IMR-90 (cell line): ENCODE measurements at regions not wholly inside any gene's neighbourhood (a gene's known extent, or its start where the extent isn't known, plus 50 kb on each side); places are given as distances from the start of the nearest gene placed in this dataset.

Experiments
- ATAC-seq: fragments of 200-7000 bp; cut with Tn5 transposase; 2 replicates; pipeline ENCODE4 v1.9.1; 2020; ENCODE audit warnings: low read depth, mild to moderate bottlenecking, moderate library complexity
- BruUV-seq: library from RNA; stranded (reverse); fragments of 400-500 nt; replicated peaks from 2 replicates; lab custom pipeline; 2021; lab: Mats Ljungman, UMichigan
- CTCF ChIA-PET: fragments of 300-600 bp; formaldehyde crosslinking; extraction: SDS; loops from one replicate; lab custom pipeline; 2021; ENCODE audit warnings: antibody characterized with exemption; lab: Yijun Ruan, JAX
- POLR2A ChIA-PET: fragments of 300-600 bp; sonication (Branson Sonifier 250); formaldehyde crosslinking; loops from one replicate; lab custom pipeline; 2022; ENCODE audit warnings: antibody characterized with exemption; ENCODE audit not compliant: unreplicated experiment; lab: Charles Lee
- DNase-seq: peaks from one replicate; pipeline ENCODE4 v3.0.0; 2013
- H2AFZ ChIP-seq: replicated peaks from 2 replicates; pipeline ENCODE3; 2013; ENCODE audit warnings: low read length, mild to moderate bottlenecking; ENCODE audit not compliant: poor library complexity
- H2AK5ac ChIP-seq: 2 replicates; pipeline ENCODE4 v1.6.1; 2013; ENCODE audit warnings: low read depth, low read length, inconsistent platforms
- H2AK9ac ChIP-seq: replicated peaks from 2 replicates; pipeline ENCODE3; 2013; ENCODE audit warnings: mild to moderate bottlenecking, low read depth, low read length, moderate library complexity; ENCODE audit not compliant: poor library complexity
- H2BK120ac ChIP-seq: 2 replicates; pipeline ENCODE4 v1.6.1; 2013; ENCODE audit warnings: low read depth, low read length, inconsistent platforms
- H2BK15ac ChIP-seq: 3 replicates; pipeline ENCODE4 v1.6.1; 2013; ENCODE audit warnings: low read depth, low read length, inconsistent platforms
- H2BK20ac ChIP-seq: 2 replicates; pipeline ENCODE4 v1.6.1; 2013; ENCODE audit warnings: low read depth, mild to moderate bottlenecking, inconsistent platforms, low read length, moderate library complexity
- H2BK5ac ChIP-seq: 2 replicates; pipeline ENCODE4 v1.6.1; 2013; ENCODE audit warnings: mild to moderate bottlenecking, low read depth, low read length, inconsistent platforms; ENCODE audit not compliant: poor library complexity, severe bottlenecking
- H3K14ac ChIP-seq: replicated peaks from 2 replicates; pipeline ENCODE4 v1.6.1; 2013; ENCODE audit warnings: low read depth, low read length, inconsistent platforms
- H3K18ac ChIP-seq: 2 replicates; pipeline ENCODE4 v1.6.1; 2013; ENCODE audit warnings: low read depth, low read length, control low read depth
- H3K23ac ChIP-seq: 2 replicates; pipeline ENCODE4 v1.6.1; 2013; ENCODE audit warnings: low read depth, low read length, inconsistent platforms
- H3K27ac ChIP-seq: 2 replicates; pipeline ENCODE4 v1.5.1; 2013; ENCODE audit warnings: mild to moderate bottlenecking, control low read depth, low read length; ENCODE audit not compliant: insufficient read depth
- H3K27me3 ChIP-seq: 2 replicates; pipeline ENCODE4 v1.6.1; 2013; ENCODE audit warnings: low read length; ENCODE audit not compliant: control insufficient read depth, insufficient read depth
- H3K36me3 ChIP-seq: 2 replicates; pipeline ENCODE4 v1.6.1; 2013; ENCODE audit warnings: low read length, mixed read lengths; ENCODE audit not compliant: control insufficient read depth, insufficient read depth
- H3K4ac ChIP-seq: 2 replicates; pipeline ENCODE4 v1.6.1; 2013; ENCODE audit warnings: low read depth, low read length, inconsistent platforms
- H3K4me1 ChIP-seq: 2 replicates; pipeline ENCODE4 v1.6.1; 2013; ENCODE audit warnings: low read length, mixed read lengths; ENCODE audit not compliant: control insufficient read depth, insufficient read depth
- H3K4me2 ChIP-seq: 2 replicates; pipeline ENCODE4 v1.6.1; 2013; ENCODE audit warnings: low read depth, mild to moderate bottlenecking, control low read depth, low read length, moderate library complexity
- H3K4me3 ChIP-seq: 2 replicates; pipeline ENCODE4 v1.5.1; 2013; ENCODE audit warnings: low read depth, mild to moderate bottlenecking, control low read depth, low read length, moderate library complexity; ENCODE audit not compliant: insufficient read depth
- H3K56ac ChIP-seq: 2 replicates; pipeline ENCODE4 v1.6.1; 2013; ENCODE audit warnings: low read length, inconsistent platforms; ENCODE audit not compliant: insufficient read depth; ENCODE audit errors: extremely low read depth
- H3K79me1 ChIP-seq, 2 experiments: 2 replicates each; pipeline ENCODE4 v1.6.1; 2013; ENCODE audit warnings: low read length in 2 of 2, inconsistent platforms in 1 of 2, low read depth in 1 of 2
- H3K9ac ChIP-seq: 2 replicates; pipeline ENCODE4 v1.6.1; 2013; ENCODE audit warnings: low read depth, low read length, control low read depth
- H3K9me1 ChIP-seq: 2 replicates; pipeline ENCODE4 v1.6.1; 2013; ENCODE audit warnings: low read length, inconsistent platforms; ENCODE audit not compliant: insufficient read depth
- H3K9me3 ChIP-seq: 2 replicates; pipeline ENCODE4 v1.6.1; 2013; ENCODE audit warnings: low read length; ENCODE audit not compliant: control insufficient read depth, insufficient read depth
- H4K20me1 ChIP-seq: 2 replicates; pipeline ENCODE4 v1.6.1; 2013; ENCODE audit warnings: low read length, inconsistent platforms; ENCODE audit not compliant: insufficient read depth
- H4K5ac ChIP-seq: 2 replicates; pipeline ENCODE4 v1.6.1; 2013; ENCODE audit warnings: mild to moderate bottlenecking, low read depth, low read length, control low read depth
- H4K8ac ChIP-seq, 2 experiments: 2 replicates each; pipeline ENCODE4 v1.6.1; 2013; ENCODE audit warnings: low read depth in 2 of 2, low read length in 2 of 2, control low read depth in 1 of 2, inconsistent platforms in 1 of 2
- H4K91ac ChIP-seq: 2 replicates; pipeline ENCODE4 v1.6.1; 2013; ENCODE audit warnings: low read depth, low read length, inconsistent platforms; ENCODE audit not compliant: insufficient read depth
- CEBPB ChIP-seq: IDR thresholded peaks from 2 replicates; pipeline ENCODE4 v1.6.1; 2012; ENCODE audit warnings: low read depth, low read length, improper control_type of control experiment
- MAFK ChIP-seq: IDR thresholded peaks from 2 replicates; pipeline ENCODE4 v1.6.1; 2012; ENCODE audit warnings: low read depth, low read length, improper control_type of control experiment
- MXI1 ChIP-seq: IDR thresholded peaks from 2 replicates; pipeline ENCODE4 v1.6.1; 2012; ENCODE audit warnings: low read depth, mild to moderate bottlenecking, low read length, moderate library complexity, borderline replicate concordance
- RFX5 ChIP-seq: IDR thresholded peaks from 2 replicates; pipeline ENCODE4 v1.8.0; 2012; ENCODE audit warnings: low read depth, mild to moderate bottlenecking, low read length, moderate library complexity
- WGBS, 2 experiments: methylation state at CpG; one replicate each; pipeline versions ENCODE4 v1.1.5 to v1.1.7; 2013; ENCODE audit warnings: missing lambda C conversion rate in 2 of 2; ENCODE audit not compliant: insufficient read length in 1 of 2; ENCODE audit errors: extremely low coverage in 2 of 2; 5-methylcytosine and 5-hydroxymethylcytosine counted together
- dilution Hi-C: fragments of 300-500 bp; cut with HindIII; formaldehyde crosslinking; loops from one replicate; pipeline ENCODE4 v1.14.3; 2018; ENCODE audit warnings: low sequenced_read_pairs; ENCODE audit not compliant: unreplicated experiment
- in situ Hi-C: fragments of 300-500 bp; cut with MboI; formaldehyde crosslinking; loops from 3 replicates; pipeline ENCODE4 v1.14.3; 2019; ENCODE audit warnings: low sequenced_read_pairs, inconsistent platforms, mixed read lengths
- intact Hi-C: fragments of 100-400 bp; cut with micrococcal nuclease; formaldehyde crosslinking; loops from 2 replicates; pipeline ENCODE4 v1.10.0; 2022
- TF ChIP-seq, protein P1 (sequence below): fragments of 150-350 bp; IDR thresholded peaks from 2 replicates; pipeline ENCODE4 v1.6.1; 2016; ENCODE audit warnings: low read depth, mild to moderate bottlenecking, low read length, moderate library complexity, borderline replicate concordance

GRCh38 chr12:107451246-107451645 is 234.4 kb upstream of the PWP1 start:
- Histone ChIP-seq H3K36me3 (no peaks in the 10 kb centered on the region), H3K79me1 (no peaks in the 10 kb centered on the region), H3K23ac (no peak overlapping the region), H3K4ac (no peak overlapping the region), H3K14ac (no peak overlapping the region), H2BK120ac (no peak overlapping the region), H3K9me1 (no peaks in the 10 kb centered on the region), H3K56ac (no peak overlapping the region), H3K4me3 (no peak overlapping the region), H2AK9ac (no peak overlapping the region), H2BK15ac (no peak overlapping the region), H2BK20ac (no peak overlapping the region), H3K4me1 (no peaks in the 10 kb centered on the region; the same call in 1 of the 2 replicates), H4K91ac (no peak overlapping the region), H2BK5ac (no peak overlapping the region), H2AFZ (no peak overlapping the region), H3K9ac (no peak overlapping the region), H3K4me2 (no peak overlapping the region), H3K9me3 (no peaks in the 10 kb centered on the region), H3K27me3 (no peaks in the 10 kb centered on the region), H4K20me1 (no peaks in the 10 kb centered on the region), H3K27ac (no peak overlapping the region), H4K5ac (no peak overlapping the region), H2AK5ac (no peak overlapping the region), H3K18ac (no peak overlapping the region), H4K8ac (no peak overlapping the region)
- dilution Hi-C loops, result no loop called here
- ChIA-PET CTCF (interaction anchor here (0.9 kb wide), 1 partner anchor 37 kb away, joined by 3 read pairs; no protein-coding TSS in a partner anchor), POLR2A (no interaction called here)
- intact Hi-C loops, result no loop called here
- no peak for TF ChIP-seq MAFK
- TF ChIP-seq, protein P1, sequence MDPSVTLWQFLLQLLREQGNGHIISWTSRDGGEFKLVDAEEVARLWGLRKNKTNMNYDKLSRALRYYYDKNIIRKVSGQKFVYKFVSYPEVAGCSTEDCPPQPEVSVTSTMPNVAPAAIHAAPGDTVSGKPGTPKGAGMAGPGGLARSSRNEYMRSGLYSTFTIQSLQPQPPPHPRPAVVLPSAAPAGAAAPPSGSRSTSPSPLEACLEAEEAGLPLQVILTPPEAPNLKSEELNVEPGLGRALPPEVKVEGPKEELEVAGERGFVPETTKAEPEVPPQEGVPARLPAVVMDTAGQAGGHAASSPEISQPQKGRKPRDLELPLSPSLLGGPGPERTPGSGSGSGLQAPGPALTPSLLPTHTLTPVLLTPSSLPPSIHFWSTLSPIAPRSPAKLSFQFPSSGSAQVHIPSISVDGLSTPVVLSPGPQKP, result no peak
- TF ChIP-seq RFX5, result no peak
- TF ChIP-seq MXI1, result no peak
- TF ChIP-seq CEBPB, result no peak
- ATAC-seq (no peak), DNase-seq (no peak)
- no CpG with 5 or more reads among the region's 7 CpGs for WGBS, 2 experiments
- in situ Hi-C loops, result no loop called here
- BruUV-seq, result no TSS peak
